Chondrocyte (in vitro differentiated cells): ENCODE measurements at regions not wholly inside any gene's neighbourhood (a gene's known extent, or its start where the extent isn't known, plus 50 kb on each side); places are given as distances from the start of the nearest gene placed in this dataset.

Experiments
- DNase-seq: peaks from one replicate; pipeline ENCODE4 v3.0.0; 2021; ENCODE audit warnings: mixed read lengths, low spot score
- H3K27ac Mint-ChIP-seq: one replicate; pipeline ENCODE4 v1.8.0; 2021; ENCODE audit warnings: mild to moderate bottlenecking, moderate library complexity, mixed read lengths; ENCODE audit not compliant: unreplicated experiment
- H3K27me3 Mint-ChIP-seq: 2 replicates; pipeline ENCODE4 v1.8.0; 2021; ENCODE audit warnings: low read depth, mixed read lengths
- H3K36me3 Mint-ChIP-seq: 2 replicates; pipeline ENCODE4 v1.8.0; 2021; ENCODE audit warnings: low read depth, mixed read lengths
- H3K4me1 Mint-ChIP-seq: 2 replicates; pipeline ENCODE4 v1.8.0; 2021; ENCODE audit warnings: low read depth, mild to moderate bottlenecking, mixed read lengths
- H3K4me3 Mint-ChIP-seq: one replicate; pipeline ENCODE4 v1.8.0; 2021; ENCODE audit warnings: mild to moderate bottlenecking, moderate library complexity, mixed read lengths; ENCODE audit not compliant: unreplicated experiment
- H3K9me3 Mint-ChIP-seq: 2 replicates; pipeline ENCODE4 v1.8.0; 2021; ENCODE audit warnings: low read depth, mixed read lengths
- CTCF ChIP-seq: fragments of 200-600 bp; sonication (generic); IDR thresholded peaks from 2 replicates; pipeline ENCODE4 v1.5.0; 2021; ENCODE audit warnings: antibody characterized with exemption, mild to moderate bottlenecking, moderate library complexity

DNA sequence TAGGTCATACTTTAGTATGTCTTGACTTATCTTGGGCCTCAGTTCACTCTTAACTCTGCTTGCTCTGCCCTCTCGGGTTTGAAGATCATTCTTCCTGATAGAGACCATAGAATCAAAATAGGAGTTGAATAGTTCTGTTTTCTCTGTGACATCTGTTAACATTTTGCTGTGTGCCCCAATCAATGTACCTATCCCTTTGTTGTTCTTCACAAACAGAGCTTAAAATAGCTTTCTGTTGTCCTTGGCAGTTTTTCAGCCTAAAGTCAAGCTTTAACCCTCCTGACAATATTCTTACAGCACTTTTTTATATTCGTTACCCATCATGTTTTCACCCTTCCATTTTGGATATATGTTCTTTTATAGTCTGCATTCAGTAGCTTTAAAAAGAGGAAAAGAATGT lies 724.5 kb upstream of the FANCL start:
- Mint-ChIP-seq H3K4me1 (peaks cover 22% of the 10 kb centered on the region), H3K9me3 (no peaks in the 10 kb centered on the region), H3K4me3 (no peak overlapping the region), H3K27ac (no peak overlapping the region), H3K27me3 (no peaks in the 10 kb centered on the region), H3K36me3 (no peaks in the 10 kb centered on the region)
- no peak for DNase-seq
- TF ChIP-seq CTCF = no peak

- H3K27me3 Mint-ChIP-seq = peaks cover 3% of the 10 kb centered on the region
- peaks cover 1% of the 10 kb centered on the region for H3K4me1 Mint-ChIP-seq
- no peak for TF ChIP-seq CTCF
- H3K36me3 Mint-ChIP-seq = no peaks in the 10 kb centered on the region
- no peak overlapping the region for H3K4me3 Mint-ChIP-seq
- no peak for DNase-seq
- no peaks in the 10 kb centered on the region for H3K9me3 Mint-ChIP-seq
- no peak overlapping the region for H3K27ac Mint-ChIP-seq
Observed at GRCh38 chr2:58959996-58960395, 718.9 kb upstream of the FANCL start.

DNA sequence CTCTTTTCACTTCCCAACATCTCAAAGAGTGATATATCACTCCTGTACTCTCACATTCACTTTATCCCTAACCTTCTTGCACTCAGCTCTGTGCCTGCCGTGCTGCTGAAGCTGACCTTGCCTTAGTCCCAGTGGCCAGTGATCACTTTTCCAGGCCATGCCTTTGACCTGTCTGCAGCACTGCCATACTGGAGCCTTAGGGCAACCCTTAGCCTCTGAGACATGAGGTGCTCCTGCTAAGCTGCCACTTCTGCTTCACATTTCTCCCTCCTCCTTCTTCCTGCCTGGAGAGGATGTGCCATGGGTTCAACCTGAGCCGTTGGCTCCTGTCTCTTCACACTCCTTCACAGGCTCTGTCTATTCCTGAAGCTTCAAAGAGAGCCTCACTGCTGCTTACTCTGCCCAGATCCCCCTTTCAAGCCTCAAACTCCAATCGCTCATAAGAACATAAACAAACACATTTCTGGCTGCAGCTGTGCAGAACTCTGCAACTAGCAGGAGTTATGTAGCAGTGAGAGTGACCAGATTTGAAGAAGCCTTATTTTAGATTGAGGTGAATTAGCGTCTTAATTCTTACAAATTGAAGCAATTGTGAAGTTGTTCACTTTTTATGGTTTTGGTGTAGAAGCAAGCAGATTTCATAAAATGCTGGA lies 716.2 kb upstream of the FANCL start:
- Mint-ChIP-seq H3K9me3 (no peaks in the 10 kb centered on the region), H3K27me3 (peaks cover 3% of the 10 kb centered on the region), H3K4me1 (no peaks in the 10 kb centered on the region), H3K27ac (no peak overlapping the region), H3K4me3 (no peak overlapping the region), H3K36me3 (no peaks in the 10 kb centered on the region)
- no peak for DNase-seq
- TF ChIP-seq CTCF = no peak

DNA sequence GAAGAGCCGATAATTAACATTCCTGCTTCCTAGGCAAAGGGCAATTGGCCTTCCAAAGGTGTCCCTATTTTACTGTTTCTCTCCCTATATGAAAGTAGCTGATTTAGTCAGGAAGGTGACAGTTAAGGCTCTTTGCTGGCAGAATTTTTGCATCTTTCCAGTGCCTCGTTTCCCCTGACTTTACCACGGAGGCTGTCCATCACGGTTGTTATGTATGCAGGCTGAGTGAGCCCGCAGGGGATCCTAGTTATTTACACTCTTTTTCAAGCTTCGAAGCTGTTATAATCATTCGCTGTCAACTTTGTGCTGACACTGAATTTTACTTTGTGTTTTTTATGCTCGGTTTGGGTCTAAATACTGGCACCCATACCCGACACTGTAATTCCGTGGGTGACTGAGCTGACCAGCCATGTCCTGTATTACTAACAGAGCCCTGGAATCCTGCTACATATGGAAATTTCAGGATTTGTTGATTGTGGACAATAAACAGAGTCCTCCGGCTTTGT lies 713.8 kb upstream of the FANCL start:
- no peak for DNase-seq
- H3K4me1 Mint-ChIP-seq = no peaks in the 10 kb centered on the region
- H3K36me3 Mint-ChIP-seq = no peaks in the 10 kb centered on the region
- H3K4me3 Mint-ChIP-seq = no peak overlapping the region
- no peak for TF ChIP-seq CTCF
- H3K27me3 Mint-ChIP-seq = peaks cover 4% of the 10 kb centered on the region
- no peak overlapping the region for H3K27ac Mint-ChIP-seq
- no peaks in the 10 kb centered on the region for H3K9me3 Mint-ChIP-seq

- no peak overlapping the region for H3K27ac Mint-ChIP-seq
- no peaks in the 10 kb centered on the region for H3K36me3 Mint-ChIP-seq
- H3K4me3 Mint-ChIP-seq = no peak overlapping the region
- H3K9me3 Mint-ChIP-seq = no peaks in the 10 kb centered on the region
- H3K27me3 Mint-ChIP-seq = peaks cover 3% of the 10 kb centered on the region
- no peak for TF ChIP-seq CTCF
- no peak for DNase-seq
- H3K4me1 Mint-ChIP-seq = no peaks in the 10 kb centered on the region
Observed at GRCh38 chr2:58951722-58952121, 710.6 kb upstream of the FANCL start.
